ENCODE measurements at regions not wholly inside any gene's neighbourhood (a gene's known extent, or its start where the extent isn't known, plus 50 kb on each side); places are given as distances from the start of the nearest gene placed in this dataset.
A peak's percentile ranks its signal among the peaks of the same experiment; 100 is the strongest.
"Not testable (repeated sequence)": the region's sequence is repeated elsewhere in the genome, so short reads cannot be mapped to it uniquely, and the experiment has no call there.

DNA sequence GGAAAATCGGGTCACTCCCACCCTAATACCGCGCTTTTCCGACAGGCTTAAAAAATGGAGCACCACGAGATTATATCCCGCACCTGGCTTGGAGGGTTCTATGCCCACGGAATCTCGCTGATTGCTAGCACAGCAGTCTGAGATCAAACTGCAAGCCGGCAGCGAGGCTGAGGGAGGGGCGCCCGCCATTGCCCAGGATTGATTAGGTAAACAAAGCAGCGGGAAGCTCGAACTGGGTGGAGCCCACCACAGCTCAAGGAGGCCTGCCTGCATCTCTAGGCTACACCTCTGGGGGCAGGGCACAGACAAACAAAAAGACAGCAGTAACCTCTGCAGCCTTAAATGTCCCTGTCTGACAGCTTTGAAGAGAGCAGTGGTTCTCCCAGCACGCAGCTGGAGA is 88.8 kb downstream of the SLC30A10 start:
- CTCF ChIA-PET (ENCODE audit: low intra/inter-chr PET ratio, low total read pairs); H4K20me1 ChIP-seq (ENCODE audit: insufficient read depth, low read length); H3K36me3 ChIP-seq (replicated peaks in 1 of 2; ENCODE audit: control insufficient read depth in 1 of 2, insufficient read depth in 2 of 2, low read length in 2 of 2); FAIRE-seq; H3K79me2 ChIP-seq (ENCODE audit: insufficient read depth, low read length); H2AFZ ChIP-seq (ENCODE audit: low read length); H3K27me3 ChIP-seq (ENCODE audit: control insufficient read depth in 1 of 2, insufficient read depth in 2 of 2, low read length in 2 of 2); H3K9me3 ChIP-seq (ENCODE audit: low read length); ATAC-seq; H3K4me1 ChIP-seq (ENCODE audit: insufficient read depth, low read length); BruUV-seq (replicated peaks); H3K9ac ChIP-seq (ENCODE audit: insufficient read depth, low read depth, low read length); H3K27ac ChIP-seq (ENCODE audit: extremely low read length, insufficient read depth, low read length); TF ChIP-seq FOXP1 (IDR thresholded peaks at IDR 0.05): not testable (repeated sequence)
- peak overlapping the region; percentile 8 to 43 (median 16); a peak in 2 of 6 replicates for H3K4me3 ChIP-seq (replicated peaks in 1 of 3; ENCODE audit: insufficient read depth in 1 of 3, low read depth in 2 of 3, low read length in 3 of 3)
- peak overlapping the region; percentile 67 for H3K4me2 ChIP-seq (ENCODE audit: low read depth, low read length)
- intact Hi-C loops (cut with micrococcal nuclease; ENCODE audit: unreplicated experiment) (loop anchor here (5.0 to 10.0 kb wide), 5 partner anchors 43 to 375 kb away; partner anchors contain the start of gene SLC30A10), in situ Hi-C loops (cut with HindIII; ENCODE audit: extremely low pct_ligation_motif_present, low pct_unique_long_range_greater_than_20kb) (loop anchor here (10.0 kb wide), 1 partner anchor 285 kb away; no protein-coding TSS in a partner anchor)
- WGBS (ENCODE audit: low lambda C conversion rate), result 0% methylated on average over 6 of the region's 15 CpGs
- DNase-seq (ENCODE audit: low spot score), result peak; percentile 45
- POLR2A ChIA-PET, result interaction anchor here (0.6 to 1.7 kb wide), 4 partner anchors 45 to 250 kb away, joined by 3 to 5 read pairs (median 4); partner anchors contain the start of genes BPNT1 and SLC30A10
- TF ChIP-seq ETV5 (CRISPR knock-in tag; IDR thresholded peaks at IDR 0.05; ENCODE audit: borderline replicate concordance) (peak; percentile 23; the same call in 1 of the 2 replicates), FOXP1 (CRISPR knock-in tag; IDR thresholded peaks at IDR 0.05) (peak; percentile 60), YY1 (IDR thresholded peaks at IDR 0.05; ENCODE audit: insufficient read depth, insufficient replicate concordance, low read depth, low read length) (peak; percentile 77), RXRA (CRISPR knock-in tag; IDR thresholded peaks at IDR 0.05) (peak; percentile 40; the same call in 1 of the 2 replicates), ZBTB7B (CRISPR knock-in tag; IDR thresholded peaks at IDR 0.05) (peak; percentile 72; the same call in 1 of the 2 replicates), PAXIP1 (CRISPR knock-in tag; conservative IDR thresholded peaks at IDR 0.05) (peak; percentile 55), KDM2A (CRISPR knock-in tag; IDR thresholded peaks at IDR 0.05; ENCODE audit: borderline replicate concordance, low read depth) (peak; percentile 43; the same call in 1 of the 2 replicates), PATZ1 (CRISPR knock-in tag; IDR thresholded peaks at IDR 0.05) (peak; percentile 64; the same call in 1 of the 2 replicates), HOXD1 (CRISPR knock-in tag; IDR thresholded peaks at IDR 0.05) (peak; percentile 98), ZNF784 (CRISPR knock-in tag; IDR thresholded peaks at IDR 0.05; ENCODE audit: borderline replicate concordance) (peak; percentile 41; the same call in 1 of the 2 replicates), GATAD1 (CRISPR knock-in tag; IDR thresholded peaks at IDR 0.05) (0 out of 2 replicates have a peak, but pooled peaks have one; percentile 31), PITX1 (CRISPR knock-in tag; IDR thresholded peaks at IDR 0.05) (peak; percentile 64; the same call in 1 of the 2 replicates), ZMYM3 (CRISPR knock-in tag; IDR thresholded peaks at IDR 0.05) (peak; percentile 45; the same call in 1 of the 2 replicates), HNF4A (CRISPR knock-in tag; IDR thresholded peaks at IDR 0.05) (peak; percentile 33; the same call in 1 of the 2 replicates), PHF8 (CRISPR knock-in tag; IDR thresholded peaks at IDR 0.05) (0 out of 2 replicates have a peak, but pooled peaks have one; percentile 26), ONECUT2 (CRISPR knock-in tag; IDR thresholded peaks at IDR 0.05) (peak; percentile 85)
- TF ChIP-seq, protein P1, sequence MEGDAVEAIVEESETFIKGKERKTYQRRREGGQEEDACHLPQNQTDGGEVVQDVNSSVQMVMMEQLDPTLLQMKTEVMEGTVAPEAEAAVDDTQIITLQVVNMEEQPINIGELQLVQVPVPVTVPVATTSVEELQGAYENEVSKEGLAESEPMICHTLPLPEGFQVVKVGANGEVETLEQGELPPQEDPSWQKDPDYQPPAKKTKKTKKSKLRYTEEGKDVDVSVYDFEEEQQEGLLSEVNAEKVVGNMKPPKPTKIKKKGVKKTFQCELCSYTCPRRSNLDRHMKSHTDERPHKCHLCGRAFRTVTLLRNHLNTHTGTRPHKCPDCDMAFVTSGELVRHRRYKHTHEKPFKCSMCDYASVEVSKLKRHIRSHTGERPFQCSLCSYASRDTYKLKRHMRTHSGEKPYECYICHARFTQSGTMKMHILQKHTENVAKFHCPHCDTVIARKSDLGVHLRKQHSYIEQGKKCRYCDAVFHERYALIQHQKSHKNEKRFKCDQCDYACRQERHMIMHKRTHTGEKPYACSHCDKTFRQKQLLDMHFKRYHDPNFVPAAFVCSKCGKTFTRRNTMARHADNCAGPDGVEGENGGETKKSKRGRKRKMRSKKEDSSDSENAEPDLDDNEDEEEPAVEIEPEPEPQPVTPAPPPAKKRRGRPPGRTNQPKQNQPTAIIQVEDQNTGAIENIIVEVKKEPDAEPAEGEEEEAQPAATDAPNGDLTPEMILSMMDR (CRISPR knock-in tag; IDR thresholded peaks at IDR 0.05), result peak; percentile 44

All from HepG2 (cell line).